ENCODE measurements at regions not wholly inside any gene's neighbourhood (a gene's known extent, or its start where the extent isn't known, plus 50 kb on each side); places are given as distances from the start of the nearest gene placed in this dataset.

GRCh38 chr2:180257247-180257646 is 250.2 kb upstream of the CWC22 start:
- Mint-ChIP-seq H3K27me3 (no peaks in the 10 kb centered on the region), H3K4me3 (ENCODE audit: low read depth) (no peak overlapping the region), H3K9me3 (ENCODE audit: low read depth) (peaks cover 5% of the 10 kb centered on the region), H3K36me3 (ENCODE audit: insufficient read depth) (no peaks in the 10 kb centered on the region), H3K27ac (no peak overlapping the region), H3K4me1 (ENCODE audit: low read depth) (peaks cover 26% of the 10 kb centered on the region)
- no peak for TF ChIP-seq CTCF (IDR thresholded peaks at IDR 0.05; ENCODE audit: unreplicated experiment)
- no peak for DNase-seq (ENCODE audit: low spot score, unreplicated experiment)

- no peak overlapping the region for H3K4me3 Mint-ChIP-seq (ENCODE audit: low read depth)
- H3K9me3 Mint-ChIP-seq (ENCODE audit: low read depth), result peaks cover 5% of the 10 kb centered on the region
- H3K27ac Mint-ChIP-seq, result no peak overlapping the region
- H3K4me1 Mint-ChIP-seq (ENCODE audit: low read depth), result peaks cover 26% of the 10 kb centered on the region
- TF ChIP-seq CTCF (IDR thresholded peaks at IDR 0.05; ENCODE audit: unreplicated experiment), result no peak
- no peaks in the 10 kb centered on the region for H3K36me3 Mint-ChIP-seq (ENCODE audit: insufficient read depth)
- H3K27me3 Mint-ChIP-seq, result no peaks in the 10 kb centered on the region
- no peak for DNase-seq (ENCODE audit: low spot score, unreplicated experiment)
Observed at GRCh38 chr2:180255981-180256380, 248.9 kb upstream of the CWC22 start.

GRCh38 chr2:180254872-180255271 is 247.8 kb upstream of the CWC22 start:
- Mint-ChIP-seq H3K27me3 (peaks cover 3% of the 10 kb centered on the region), H3K4me3 (ENCODE audit: low read depth) (no peak overlapping the region), H3K36me3 (ENCODE audit: insufficient read depth) (no peaks in the 10 kb centered on the region), H3K9me3 (ENCODE audit: low read depth) (peaks cover under 1% of the 10 kb centered on the region), H3K27ac (no peak overlapping the region), H3K4me1 (ENCODE audit: low read depth) (peaks cover 26% of the 10 kb centered on the region)
- TF ChIP-seq CTCF (IDR thresholded peaks at IDR 0.05; ENCODE audit: unreplicated experiment), result no peak
- no peak for DNase-seq (ENCODE audit: low spot score, unreplicated experiment)

- no peaks in the 10 kb centered on the region for H3K4me1 Mint-ChIP-seq (ENCODE audit: low read depth)
- peaks cover 6% of the 10 kb centered on the region for H3K9me3 Mint-ChIP-seq (ENCODE audit: low read depth)
- peaks cover 3% of the 10 kb centered on the region for H3K27me3 Mint-ChIP-seq
- H3K36me3 Mint-ChIP-seq (ENCODE audit: insufficient read depth), result no peaks in the 10 kb centered on the region
- no peak overlapping the region for H3K4me3 Mint-ChIP-seq (ENCODE audit: low read depth)
- no peak for TF ChIP-seq CTCF (IDR thresholded peaks at IDR 0.05; ENCODE audit: unreplicated experiment)
- no peak for DNase-seq (ENCODE audit: low spot score, unreplicated experiment)
- H3K27ac Mint-ChIP-seq, result no peak overlapping the region
Observed at GRCh38 chr2:180247658-180248057, 240.6 kb upstream of the CWC22 start.

- Mint-ChIP-seq H3K36me3 (ENCODE audit: insufficient read depth) (no peaks in the 10 kb centered on the region), H3K9me3 (ENCODE audit: low read depth) (peaks cover 6% of the 10 kb centered on the region), H3K27me3 (peaks cover 3% of the 10 kb centered on the region), H3K4me3 (ENCODE audit: low read depth) (no peak overlapping the region), H3K4me1 (ENCODE audit: low read depth) (no peaks in the 10 kb centered on the region), H3K27ac (no peak overlapping the region)
- TF ChIP-seq CTCF (IDR thresholded peaks at IDR 0.05; ENCODE audit: unreplicated experiment), result no peak
- no peak for DNase-seq (ENCODE audit: low spot score, unreplicated experiment)
Observed at GRCh38 chr2:180246268-180246667, 239.2 kb upstream of the CWC22 start.

Data from progenitor cell of endocrine pancreas (in vitro differentiated cells).